Mesendoderm (in vitro differentiated cells): ENCODE measurements at regions not wholly inside any gene's neighbourhood (a gene's known extent, or its start where the extent isn't known, plus 50 kb on each side); places are given as distances from the start of the nearest gene placed in this dataset. TPM values are rescaled to one million over a fixed set of nuclear protein-coding genes. Genes with fewer than 3 reads are reported as not detected.

Experiments
- DNase-seq: peaks from one replicate; pipeline ENCODE4 v3.0.0; 2013
- H2AK5ac ChIP-seq: 2 replicates; pipeline ENCODE4 v1.6.1; 2013; ENCODE audit warnings: low read length, inconsistent platforms
- H2BK120ac ChIP-seq: 2 replicates; pipeline ENCODE4 v1.6.1; 2013; ENCODE audit warnings: low read depth, mild to moderate bottlenecking, low read length, moderate library complexity, mixed read lengths
- H2BK15ac ChIP-seq: replicated peaks from 2 replicates; pipeline ENCODE4 v1.6.1; 2013; ENCODE audit warnings: low read depth, mild to moderate bottlenecking, moderate library complexity
- H2BK5ac ChIP-seq: 2 replicates; pipeline ENCODE4 v1.6.1; 2013; ENCODE audit warnings: low read length, inconsistent platforms
- H3K18ac ChIP-seq: 2 replicates; pipeline ENCODE4 v1.6.1; 2013; ENCODE audit warnings: mild to moderate bottlenecking, low read length, mixed read lengths
- H3K23ac ChIP-seq: one replicate; pipeline ENCODE4 v1.6.1; 2013; ENCODE audit warnings: low read length
- H3K27ac ChIP-seq: 2 replicates; pipeline ENCODE4 v1.5.1; 2013; ENCODE audit warnings: low read depth, mild to moderate bottlenecking, inconsistent platforms, low read length, moderate library complexity
- H3K27me3 ChIP-seq: 2 replicates; pipeline ENCODE4 v1.6.1; 2013; ENCODE audit warnings: low read length, control low read depth, mild to moderate bottlenecking, inconsistent platforms; ENCODE audit not compliant: insufficient read depth, poor library complexity
- H3K36me3 ChIP-seq: 2 replicates; pipeline ENCODE4 v1.6.1; 2013; ENCODE audit warnings: low read length, inconsistent platforms; ENCODE audit not compliant: control insufficient read depth, insufficient read depth
- H3K4ac ChIP-seq: one replicate; pipeline ENCODE4 v1.6.1; 2013; ENCODE audit warnings: low read depth, mild to moderate bottlenecking, low read length, moderate library complexity
- H3K4me1 ChIP-seq: 2 replicates; pipeline ENCODE4 v1.6.1; 2013; ENCODE audit warnings: low read depth, low read length, inconsistent platforms; ENCODE audit not compliant: control insufficient read depth
- H3K4me2 ChIP-seq: 2 replicates; pipeline ENCODE4 v1.6.1; 2013; ENCODE audit warnings: low read length
- H3K4me3 ChIP-seq: 2 replicates; pipeline ENCODE4 v1.5.1; 2013; ENCODE audit warnings: mild to moderate bottlenecking, low read length
- H3K56ac ChIP-seq: one replicate; pipeline ENCODE4 v1.6.1; 2013; ENCODE audit warnings: low read length
- H3K79me1 ChIP-seq: 2 replicates; pipeline ENCODE4 v1.6.1; 2013; ENCODE audit warnings: low read length, inconsistent platforms
- H3K79me2 ChIP-seq: 2 replicates; pipeline ENCODE4 v1.6.1; 2013; ENCODE audit warnings: mild to moderate bottlenecking, low read length; ENCODE audit not compliant: control insufficient read depth, insufficient read depth
- H3K9ac ChIP-seq: 2 replicates; pipeline ENCODE4 v1.6.1; 2013; ENCODE audit warnings: low read length, inconsistent platforms
- H4K5ac ChIP-seq: one replicate; pipeline ENCODE4 v1.6.1; 2013; ENCODE audit warnings: low read length
- H4K8ac ChIP-seq: one replicate; pipeline ENCODE4 v1.6.1; 2013; ENCODE audit warnings: low read depth, mild to moderate bottlenecking, control low read depth, low read length, moderate library complexity
- WGBS: extraction: QIAGEN DNeasy Blood & Tissue Kit; methylation state at CpG from one replicate; pipeline ENCODE4 v1.1.7; 2013; ENCODE audit warnings: low lambda C conversion rate, missing lambda C conversion rate; ENCODE audit not compliant: insufficient coverage; ENCODE audit errors: extremely low coverage; 5-methylcytosine and 5-hydroxymethylcytosine counted together
- small RNA-seq: library from polyadenylated mRNA; stranded (forward); fragments of <200 nt; extraction: miRNeasy Mini kit (QIAGEN cat#:217004); gene quantifications from one replicate; pipeline ENCODE3, GENCODE V24; 2013; ENCODE audit not compliant: insufficient read depth

DNA sequence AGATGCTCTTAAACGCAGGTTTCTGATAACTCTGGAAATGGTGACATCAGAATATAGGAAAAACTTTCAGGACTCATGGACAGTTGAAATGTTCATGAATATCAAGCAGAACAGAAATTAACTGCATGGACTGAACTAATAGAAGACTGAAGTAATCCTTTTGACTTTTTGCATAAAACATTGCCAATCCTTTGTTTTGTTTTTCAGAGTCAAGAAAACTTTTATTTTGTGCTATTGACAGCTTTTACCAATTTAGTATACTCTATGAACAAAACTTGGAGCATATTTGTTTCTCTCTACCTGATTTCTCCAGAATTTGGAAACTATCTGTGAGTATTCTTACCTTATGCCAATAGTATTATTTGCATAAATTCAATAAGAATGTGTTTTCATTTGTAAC is 61.2 kb upstream of the HMX1 start:
- no CpG with 5 or more reads among the region's 1 CpG for WGBS
- H2BK5ac ChIP-seq, result no peak overlapping the region

DNA sequence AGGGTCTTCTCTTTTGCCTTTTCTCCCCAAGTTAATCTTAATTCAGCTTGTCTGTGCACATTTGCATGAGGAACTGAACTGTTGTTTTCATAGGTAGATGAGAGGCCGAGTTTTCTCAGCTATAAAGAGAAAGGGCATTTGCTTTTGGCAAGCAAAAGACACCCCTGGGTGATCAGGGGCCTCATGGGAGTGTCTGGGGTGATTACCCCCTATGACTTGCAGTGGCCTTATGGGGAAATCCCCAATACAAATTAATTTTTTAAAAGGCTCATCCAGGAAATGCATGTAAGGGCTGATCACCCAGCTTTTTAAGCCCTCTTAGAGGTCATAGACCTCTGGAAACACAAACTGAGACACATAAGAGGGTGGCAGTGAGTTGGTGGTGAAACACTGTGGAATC is 56.4 kb upstream of the HMX1 start:
- WGBS, result no CpG with 5 or more reads among the region's 1 CpG
- no peak for DNase-seq
- no peak overlapping the region for H3K4ac ChIP-seq

More for the DNA sequence above, 61.2 kb upstream of the HMX1 start:
- Histone ChIP-seq H3K4ac (no peak overlapping the region), H3K27me3 (no peaks in the 10 kb centered on the region), H2BK15ac (no peak overlapping the region), H3K4me2 (no peak overlapping the region), H3K79me2 (no peaks in the 10 kb centered on the region), H3K56ac (no peak overlapping the region), H3K18ac (no peak overlapping the region), H2AK5ac (no peak overlapping the region), H3K4me3 (no peak overlapping the region), H3K27ac (no peak overlapping the region), H4K8ac (no peak overlapping the region), H2BK120ac (no peak overlapping the region), H3K9ac (no peak overlapping the region), H3K36me3 (no peaks in the 10 kb centered on the region), H3K4me1 (no peaks in the 10 kb centered on the region), H3K23ac (no peak overlapping the region), H4K5ac (no peak overlapping the region), H3K79me1 (no peaks in the 10 kb centered on the region)
- DNase-seq, result no peak

GRCh38 chr4:8922481-8922880 is 50.8 kb upstream of the HMX1 start:
- H4K8ac ChIP-seq, result no peak overlapping the region
- no CpG with 5 or more reads among the region's 1 CpG for WGBS
- H3K56ac ChIP-seq, result no peak overlapping the region
- no peak overlapping the region for H3K9ac ChIP-seq
- no peaks in the 10 kb centered on the region for H3K27me3 ChIP-seq
- H3K79me1 ChIP-seq, result no peaks in the 10 kb centered on the region
- H3K27ac ChIP-seq, result no peak overlapping the region
- no peak for DNase-seq
- H3K4me1 ChIP-seq, result no peaks in the 10 kb centered on the region
- H2AK5ac ChIP-seq, result no peak overlapping the region
- H3K79me2 ChIP-seq, result no peaks in the 10 kb centered on the region
- no peaks in the 10 kb centered on the region for H3K36me3 ChIP-seq
- no peak overlapping the region for H4K5ac ChIP-seq
- H3K4me3 ChIP-seq, result no peak overlapping the region
- no peak overlapping the region for H2BK120ac ChIP-seq
- no peak overlapping the region for H3K4ac ChIP-seq
- H2BK15ac ChIP-seq, result no peak overlapping the region
- no peak overlapping the region for H3K4me2 ChIP-seq
- no peak overlapping the region for H2BK5ac ChIP-seq
- no peak overlapping the region for H3K18ac ChIP-seq
- H3K23ac ChIP-seq, result no peak overlapping the region

More for the DNA sequence above, 56.4 kb upstream of the HMX1 start:
- no peak overlapping the region for H3K4me2 ChIP-seq
- H2AK5ac ChIP-seq, result no peak overlapping the region
- H4K8ac ChIP-seq, result no peak overlapping the region
- no peaks in the 10 kb centered on the region for H3K79me1 ChIP-seq
- no peak overlapping the region for H2BK15ac ChIP-seq
- no peak overlapping the region for H3K18ac ChIP-seq
- H3K56ac ChIP-seq, result no peak overlapping the region
- H3K27me3 ChIP-seq, result no peaks in the 10 kb centered on the region
- no peak overlapping the region for H3K27ac ChIP-seq
- no peak overlapping the region for H2BK120ac ChIP-seq
- H3K23ac ChIP-seq, result no peak overlapping the region
- H3K79me2 ChIP-seq, result no peaks in the 10 kb centered on the region
- H3K36me3 ChIP-seq, result no peaks in the 10 kb centered on the region
- H4K5ac ChIP-seq, result no peak overlapping the region
- H2BK5ac ChIP-seq, result no peak overlapping the region
- no peaks in the 10 kb centered on the region for H3K4me1 ChIP-seq
- H3K4me3 ChIP-seq, result no peak overlapping the region
- H3K9ac ChIP-seq, result no peak overlapping the region

GRCh38 chr4:8921465-8921864 is 49.8 kb upstream of the HMX1 start:
- WGBS, result no CpG with 5 or more reads among the region's 3 CpGs
- Histone ChIP-seq H2BK15ac (no peak overlapping the region), H2AK5ac (no peak overlapping the region), H3K36me3 (no peaks in the 10 kb centered on the region), H3K27me3 (no peaks in the 10 kb centered on the region), H2BK5ac (no peak overlapping the region), H3K18ac (no peak overlapping the region), H3K4me2 (no peak overlapping the region), H3K23ac (no peak overlapping the region), H3K79me1 (no peaks in the 10 kb centered on the region), H4K5ac (no peak overlapping the region), H3K79me2 (no peaks in the 10 kb centered on the region), H2BK120ac (no peak overlapping the region), H3K9ac (no peak overlapping the region), H3K4me1 (no peaks in the 10 kb centered on the region), H3K4ac (no peak overlapping the region), H3K4me3 (no peak overlapping the region), H3K27ac (no peak overlapping the region), H3K56ac (no peak overlapping the region), H4K8ac (no peak overlapping the region)
- DNase-seq, result no peak

Small RNA genes lying in the stretch of these regions (small RNA-seq; reads per million reads assigned to genes)
- not detected for gene SNRPCP16
